Gastrocnemius medialis (tissue), 4 donors: ENCODE measurements at regions not wholly inside any gene's neighbourhood (a gene's known extent, or its start where the extent isn't known, plus 50 kb on each side); places are given as distances from the start of the nearest gene placed in this dataset.

Experiments used
- CTCF ChIP-seq, 5 experiments: fragments of 450-650 bp in 3 of 5; fragments of 200-600 bp in 2 of 5; sonication (generic) in 2 of 5; IDR thresholded peaks in 4 of 5; conservative IDR thresholded peaks in 1 of 5; 1 replicate in 4 of 5; 2 replicates in 1 of 5; pipeline ENCODE4 v1.5.1; 2016 to 2019; ENCODE audit warnings: antibody characterized with exemption in 5 of 5, mild to moderate bottlenecking in 3 of 5, moderate library complexity in 3 of 5
- POLR2A ChIP-seq, 2 donors: fragments of 450-650 bp; IDR thresholded peaks; one replicate each; pipeline ENCODE4 v1.6.1; 2017; ENCODE audit warnings: antibody characterized with exemption in 2 of 2, mild to moderate bottlenecking in 2 of 2, moderate library complexity in 2 of 2

GRCh38 chr2:150595803-150596470 is 108.5 kb upstream of the RND3 start:
- TF ChIP-seq POLR2A (IDR thresholded peaks at IDR 0.05): no peak
- TF ChIP-seq CTCF (IDR thresholded peaks at IDR 0.05 in 4 of 5, conservative IDR thresholded peaks at IDR 0.05 in 1 of 5): no peak
